HCT116 (cell line): ENCODE measurements at regions not wholly inside any gene's neighbourhood (a gene's known extent, or its start where the extent isn't known, plus 50 kb on each side); places are given as distances from the start of the nearest gene placed in this dataset.

Experiments used
- ATAC-seq: fragments of 200-7000 bp; cut with Tn5 transposase; 2 replicates; pipeline ENCODE4 v1.9.1; 2020; ENCODE audit warnings: mild to moderate bottlenecking, moderate library complexity
- BruUV-seq: library from RNA; stranded (reverse); fragments of 400-500 nt; replicated peaks from 2 replicates; lab custom pipeline; 2021; lab: Mats Ljungman, UMichigan
- CTCF ChIA-PET: fragments of 300-600 bp; sonication (Branson Sonifier 250); formaldehyde crosslinking; loops from one replicate; lab custom pipeline; 2021; ENCODE audit warnings: antibody characterized with exemption; lab: Charles Lee
- POLR2A ChIA-PET: fragments of 300-600, 350-600 bp; sonication (Branson Sonifier 250); formaldehyde crosslinking; loops from one replicate; lab custom pipeline; 2021; ENCODE audit warnings: antibody characterized with exemption; lab: Charles Lee
- RAD21 ChIA-PET, 2 experiments: fragments of 300-600 bp; sonication (Branson Sonifier 250); formaldehyde crosslinking; loops; one replicate each; lab custom pipeline; 2023; ENCODE audit warnings: low total read pairs in 2 of 2; ENCODE audit not compliant: uncharacterized antibody in 2 of 2, unreplicated experiment in 2 of 2, low non-redundant PET in 1 of 2; lab: Charles Lee
- DNase-seq: peaks from one replicate; pipeline ENCODE4 v3.0.0-alpha.2; 2010; ENCODE audit warnings: low read depth, low spot score
- H2AFZ ChIP-seq: fragments of 200-600 bp; shearing (Covaris generic), sonication (generic); 2 replicates; pipeline ENCODE4 v1.6.1; 2017; ENCODE audit warnings: low read depth, mixed run types, mixed read lengths, antibody characterized with exemption, low read length; ENCODE audit not compliant: poor library complexity, severe bottlenecking
- H3K27ac ChIP-seq: 2 replicates; pipeline ENCODE4 v1.5.1; 2012; ENCODE audit warnings: low read depth, low read length
- H3K27me3 ChIP-seq: fragments of 200-600 bp; sonication (generic); 2 replicates; pipeline ENCODE4 v1.6.1; 2016; ENCODE audit warnings: mixed run types, low read length, mixed read lengths; ENCODE audit not compliant: insufficient read depth
- H3K36me3 ChIP-seq, 2 experiments: fragments of 200-500 bp in 1 of 2; fragments of 200-600 bp in 1 of 2; sonication (Bioruptor generic) in 1 of 2; sonication (generic) in 1 of 2; 2 replicates each; pipeline versions ENCODE4 v1.5.1 to v1.6.1; 2014 to 2016; ENCODE audit warnings: low read length in 2 of 2, inconsistent platforms in 1 of 2, mixed read lengths in 1 of 2, mixed run types in 1 of 2; ENCODE audit not compliant: insufficient read depth in 2 of 2, control insufficient read depth in 1 of 2
- H3K4me1 ChIP-seq, 2 experiments: fragments of 200-600 bp in 1 of 2; sonication (generic) in 1 of 2; 2 replicates each; pipeline versions ENCODE4 v1.5.1 to v1.6.1; 2012 to 2017; ENCODE audit warnings: low read length in 2 of 2, inconsistent platforms in 1 of 2, mild to moderate bottlenecking in 1 of 2, mixed read lengths in 1 of 2, mixed run types in 1 of 2, moderate library complexity in 1 of 2; ENCODE audit not compliant: insufficient read depth in 2 of 2, control insufficient read depth in 1 of 2
- H3K4me2 ChIP-seq: fragments of 200-600 bp; sonication (generic); 2 replicates; pipeline ENCODE4 v1.6.1; 2017; ENCODE audit warnings: mixed run types, low read length, mixed read lengths
- H3K4me3 ChIP-seq, 2 experiments: fragments of 200-600 bp in 1 of 2; sonication (generic) in 1 of 2; replicated peaks in 1 of 2; 2 replicates each; pipeline ENCODE4 v1.5.1; 2011 to 2016; ENCODE audit warnings: low read length in 2 of 2, control low read depth in 1 of 2, low read depth in 1 of 2, mild to moderate bottlenecking in 1 of 2, mixed read lengths in 1 of 2, mixed run types in 1 of 2
- H3K79me2 ChIP-seq: fragments of 200-600 bp; sonication (generic); 2 replicates; pipeline ENCODE4 v1.6.1; 2017; ENCODE audit warnings: mild to moderate bottlenecking, mixed run types, low read length, moderate library complexity, mixed read lengths; ENCODE audit not compliant: insufficient read depth
- H3K9ac ChIP-seq: fragments of 200-600 bp; sonication (generic); 2 replicates; pipeline ENCODE4 v1.6.1; 2016; ENCODE audit warnings: low read length, mixed read lengths
- H3K9me2 ChIP-seq: fragments of 200-600 bp; sonication (generic), shearing (Covaris generic); 2 replicates; pipeline ENCODE4 v1.6.1; 2017; ENCODE audit warnings: mixed run types, mild to moderate bottlenecking, moderate library complexity; ENCODE audit not compliant: insufficient read depth
- H3K9me3 ChIP-seq, 2 experiments: fragments of 200-500 bp in 1 of 2; fragments of 200-600 bp in 1 of 2; sonication (Bioruptor generic) in 1 of 2; sonication (generic) in 1 of 2; 2 replicates each; pipeline ENCODE4 v1.6.1; 2014 to 2017; ENCODE audit warnings: low read length in 2 of 2, mixed read lengths in 2 of 2, inconsistent platforms in 1 of 2, low read depth in 1 of 2, mild to moderate bottlenecking in 1 of 2, mixed run types in 1 of 2, moderate library complexity in 1 of 2; ENCODE audit not compliant: control insufficient read depth in 1 of 2, insufficient read depth in 1 of 2
- H4K20me1 ChIP-seq: fragments of 200-600 bp; sonication (generic), shearing (Covaris generic); 2 replicates; pipeline ENCODE4 v1.6.1; 2017; ENCODE audit warnings: mixed run types, mild to moderate bottlenecking, moderate library complexity; ENCODE audit not compliant: insufficient read depth
- CBX3 ChIP-seq: IDR thresholded peaks from 2 replicates; pipeline ENCODE4 v1.6.1; 2012; ENCODE audit warnings: low read depth
- CTCF ChIP-seq, 3 experiments: fragments of 200-600 bp in 1 of 3; sonication (generic) in 1 of 3; IDR thresholded peaks in 2 of 3; conservative IDR thresholded peaks in 1 of 3; 2 replicates each; pipeline ENCODE4 v1.5.1; 2012 to 2017; ENCODE audit warnings: low read depth in 2 of 3, low read length in 2 of 3, antibody characterized with exemption in 1 of 3, borderline replicate concordance in 1 of 3, control low read depth in 1 of 3, mild to moderate bottlenecking in 1 of 3, mixed read lengths in 1 of 3, mixed run types in 1 of 3, moderate library complexity in 1 of 3; ENCODE audit not compliant: insufficient read depth in 1 of 3
- EGR1 ChIP-seq: IDR thresholded peaks from 2 replicates; pipeline ENCODE4 v1.6.1; 2012; ENCODE audit warnings: low read depth
- ELF1 ChIP-seq: IDR thresholded peaks from 2 replicates; pipeline ENCODE4 v1.6.1; 2012; ENCODE audit warnings: low read depth, borderline replicate concordance
- EZH2phosphoT487 ChIP-seq: fragments of 200-600 bp; IDR thresholded peaks from 2 replicates; pipeline ENCODE4 v1.6.1; 2018; ENCODE audit warnings: antibody characterized with exemption, borderline replicate concordance
- MAX ChIP-seq: IDR thresholded peaks from 2 replicates; pipeline ENCODE4 v1.6.1; 2012
- POLR2A ChIP-seq: IDR thresholded peaks from 2 replicates; pipeline ENCODE4 v1.7.0; 2011; ENCODE audit warnings: borderline replicate concordance; ENCODE audit not compliant: insufficient read depth, insufficient read length; ENCODE audit errors: extremely low read depth
- POLR2AphosphoS5 ChIP-seq: IDR thresholded peaks from 2 replicates; pipeline ENCODE4 v1.6.1; 2011; ENCODE audit warnings: mild to moderate bottlenecking, low read depth, low read length, moderate library complexity
- RAD21 ChIP-seq: IDR thresholded peaks from 2 replicates; pipeline ENCODE4 v1.6.1; 2012; ENCODE audit warnings: low read depth, mild to moderate bottlenecking
- SIN3A ChIP-seq: IDR thresholded peaks from 2 replicates; pipeline ENCODE4 v1.6.1; 2012; ENCODE audit warnings: low read depth
- TCF7L2 ChIP-seq: IDR thresholded peaks from 2 replicates; pipeline ENCODE4 v1.7.0; 2011; ENCODE audit warnings: borderline replicate concordance, inconsistent platforms; ENCODE audit not compliant: insufficient read depth, insufficient read length; ENCODE audit errors: extremely low read depth
- YY1 ChIP-seq: IDR thresholded peaks from 2 replicates; pipeline ENCODE4 v1.6.1; 2011; ENCODE audit warnings: low read length, low read depth, moderate library complexity, mild to moderate bottlenecking; ENCODE audit not compliant: insufficient replicate concordance; ENCODE audit errors: extremely low read depth
- ZFX ChIP-seq: fragments of 450-650 bp; IDR thresholded peaks from 2 replicates; pipeline ENCODE4 v1.6.1; 2017
- ZNF274 ChIP-seq: fragments of 200-500 bp; sonication (Bioruptor generic); IDR thresholded peaks from 2 replicates; pipeline ENCODE4 v1.6.1; 2014; ENCODE audit warnings: mild to moderate bottlenecking, low read depth, low read length, inconsistent platforms
- intact Hi-C: fragments of 100-400 bp; cut with micrococcal nuclease; formaldehyde crosslinking; loops from 2 replicates; pipeline ENCODE4 v1.10.0; 2022
- TF ChIP-seq, protein P1 (sequence below): IDR thresholded peaks from 2 replicates; pipeline ENCODE4 v1.6.1; 2012

DNA sequence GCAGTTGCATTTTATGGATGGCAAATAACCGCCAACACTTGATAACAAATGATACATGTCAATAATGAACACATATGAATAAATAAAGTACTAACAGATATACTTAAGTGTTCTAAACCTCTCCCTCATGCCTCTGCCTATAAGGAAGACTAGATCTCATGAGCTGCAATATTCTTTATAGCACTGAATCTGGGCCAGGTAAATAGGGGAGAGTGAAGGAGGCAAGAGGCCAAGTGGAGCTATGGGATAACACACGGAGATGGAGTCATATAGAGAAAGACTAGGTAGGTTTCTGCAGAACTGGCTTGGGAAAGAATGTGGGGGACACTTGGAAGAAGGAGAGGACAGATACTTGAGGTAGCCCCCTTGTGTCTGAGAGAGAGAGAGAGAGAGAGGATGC lies 354.2 kb upstream of the CFAP20DC start:
- Histone ChIP-seq H4K20me1 (no peaks in the 10 kb centered on the region), H3K36me3 (no peaks in the 10 kb centered on the region)
- no peak for ATAC-seq
- intact Hi-C loops, result no loop called here
- RAD21 ChIA-PET, result no interaction called here
- POLR2A ChIA-PET, result no interaction called here
- BruUV-seq, result no TSS peak
- TF ChIP-seq MAX, result no peak
- TF ChIP-seq ELF1, result no peak
- no peak for TF ChIP-seq ZNF274
- TF ChIP-seq ZFX, result no peak
- TF ChIP-seq, protein P1, sequence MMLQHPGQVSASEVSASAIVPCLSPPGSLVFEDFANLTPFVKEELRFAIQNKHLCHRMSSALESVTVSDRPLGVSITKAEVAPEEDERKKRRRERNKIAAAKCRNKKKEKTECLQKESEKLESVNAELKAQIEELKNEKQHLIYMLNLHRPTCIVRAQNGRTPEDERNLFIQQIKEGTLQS, result no peak
- no peak for TF ChIP-seq TCF7L2
- no peak for TF ChIP-seq EZH2phosphoT487
- no peak for TF ChIP-seq POLR2AphosphoS5
- TF ChIP-seq EGR1, result no peak
- TF ChIP-seq SIN3A, result no peak
- no peak for TF ChIP-seq POLR2A
- TF ChIP-seq, all 23 proteins: peak for 0
- Histone ChIP-seq H3K9me2 (no peaks in the 10 kb centered on the region), H3K27me3 (peaks cover 29% of the 10 kb centered on the region; the same call in 1 of the 2 replicates), H3K4me2 (no peak overlapping the region), H3K9ac (no peak overlapping the region), H2AFZ (no peak overlapping the region), H3K9me3 (no peaks in the 10 kb centered on the region), H3K4me3 (no peak overlapping the region), H3K27ac (no peak overlapping the region), H3K79me2 (no peaks in the 10 kb centered on the region), H3K4me1 (no peaks in the 10 kb centered on the region)
- CTCF ChIA-PET, result no interaction called here
- DNase-seq, result no peak

DNA sequence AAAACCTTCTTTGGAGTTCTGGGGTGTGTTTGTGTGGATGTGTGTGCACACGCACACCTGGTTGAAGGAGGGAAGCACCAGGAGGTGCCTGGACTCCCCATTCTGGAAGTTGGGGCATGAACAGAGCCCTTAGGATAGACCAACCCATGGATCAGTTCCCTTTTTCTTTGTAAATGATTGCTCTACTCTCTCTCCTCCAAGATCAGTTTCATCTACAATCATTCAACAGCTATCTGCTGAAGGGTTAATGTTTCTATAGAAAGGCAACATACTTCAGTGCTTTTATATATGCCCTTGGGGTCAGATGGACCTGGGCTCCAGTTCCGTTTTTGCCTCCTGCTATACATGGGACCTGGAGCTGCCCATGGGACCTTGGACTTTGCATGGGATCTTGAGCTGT lies 352.1 kb upstream of the CFAP20DC start:
- BruUV-seq, result no TSS peak
- no peak overlapping the region for H3K9ac ChIP-seq
- no peaks in the 10 kb centered on the region for H3K9me3 ChIP-seq
- H3K4me3 ChIP-seq, result no peak overlapping the region
- ATAC-seq, result no peak
- H3K27me3 ChIP-seq, result peaks cover 27% of the 10 kb centered on the region; the same call in 1 of the 2 replicates
- no peaks in the 10 kb centered on the region for H3K79me2 ChIP-seq
- no peaks in the 10 kb centered on the region for H3K36me3 ChIP-seq
- DNase-seq, result no peak
- RAD21 ChIA-PET, result no interaction called here
- no peak overlapping the region for H3K27ac ChIP-seq
- TF ChIP-seq YY1 (no peak), CTCF (IDR thresholded peaks at IDR 0.05 in 2 of 3, conservative IDR thresholded peaks at IDR 0.05 in 1 of 3; ENCODE audit: borderline replicate concordance in 1 of 3, insufficient read depth in 1 of 3, low read depth in 2 of 3, low read length in 2 of 3) (no peak), CBX3 (no peak), EGR1 (no peak), RAD21 (no peak), ZNF274 (no peak), ZFX (no peak)
- H3K4me2 ChIP-seq, result no peak overlapping the region
- POLR2A ChIA-PET, result no interaction called here
- intact Hi-C loops, result no loop called here
- no peak overlapping the region for H2AFZ ChIP-seq
- no peaks in the 10 kb centered on the region for H3K9me2 ChIP-seq
- CTCF ChIA-PET, result no interaction called here
- H4K20me1 ChIP-seq, result no peaks in the 10 kb centered on the region
- no peaks in the 10 kb centered on the region for H3K4me1 ChIP-seq
